ENCODE measurements at regions not wholly inside any gene's neighbourhood (a gene's known extent, or its start where the extent isn't known, plus 50 kb on each side); places are given as distances from the start of the nearest gene placed in this dataset.

- TF ChIP-seq CTCF (IDR thresholded peaks at IDR 0.05; ENCODE audit: insufficient read depth, low read length, poor library complexity, severe bottlenecking) (no peak), EZH2phosphoT487 (conservative IDR thresholded peaks at IDR 0.05; ENCODE audit: low read length) (no peak)
Observed at GRCh38 chr3:137199678-137200077, 241.9 kb downstream of the IL20RB start.

Data from SU-DHL-6 (cell line).